ENCODE measurements at regions not wholly inside any gene's neighbourhood (a gene's known extent, or its start where the extent isn't known, plus 50 kb on each side); places are given as distances from the start of the nearest gene placed in this dataset.

- H3K9ac ChIP-seq (ENCODE audit: low read length) = no peak overlapping the region
- no peak overlapping the region for H3K4me2 ChIP-seq (ENCODE audit: low read length)
- H3K4me1 ChIP-seq (ENCODE audit: low read length) = no peaks in the 10 kb centered on the region
- no peaks in the 10 kb centered on the region for H3K36me3 ChIP-seq (replicated peaks; ENCODE audit: low read depth, low read length)
- H3K4me3 ChIP-seq (ENCODE audit: low read length) = no peak overlapping the region
- no peak overlapping the region for H3K27ac ChIP-seq (ENCODE audit: low read length)
- no peak overlapping the region for H2AFZ ChIP-seq (ENCODE audit: low read depth, low read length)
- H4K20me1 ChIP-seq (ENCODE audit: insufficient read depth, low read length) = no peaks in the 10 kb centered on the region
- H3K9me3 ChIP-seq (ENCODE audit: insufficient read depth, low read length) = no peaks in the 10 kb centered on the region
- H3K79me2 ChIP-seq (ENCODE audit: low read length) = no peaks in the 10 kb centered on the region
- no peaks in the 10 kb centered on the region for H3K27me3 ChIP-seq (ENCODE audit: low read depth, low read length)
- TF ChIP-seq CTCF (IDR thresholded peaks at IDR 0.05; ENCODE audit: low read depth, low read length) (no peak), EZH2phosphoT487 (IDR thresholded peaks at IDR 0.05; ENCODE audit: low read depth) (no peak)
These were observed 81.2 kb upstream of the TBL1X start for GRCh38 chrX:9383655-9384054.

GRCh38 chrX:9388450-9388849, 76.4 kb upstream of the TBL1X start:
- Histone ChIP-seq H3K36me3 (replicated peaks; ENCODE audit: low read depth, low read length) (no peaks in the 10 kb centered on the region), H3K9ac (ENCODE audit: low read length) (no peak overlapping the region), H3K27me3 (ENCODE audit: low read depth, low read length) (no peaks in the 10 kb centered on the region), H3K4me2 (ENCODE audit: low read length) (no peak overlapping the region), H3K4me3 (ENCODE audit: low read length) (no peak overlapping the region), H3K4me1 (ENCODE audit: low read length) (no peaks in the 10 kb centered on the region), H2AFZ (ENCODE audit: low read depth, low read length) (no peak overlapping the region), H3K79me2 (ENCODE audit: low read length) (no peaks in the 10 kb centered on the region), H3K27ac (ENCODE audit: low read length) (no peak overlapping the region), H4K20me1 (ENCODE audit: insufficient read depth, low read length) (no peaks in the 10 kb centered on the region), H3K9me3 (ENCODE audit: insufficient read depth, low read length) (no peaks in the 10 kb centered on the region)
- TF ChIP-seq CTCF (IDR thresholded peaks at IDR 0.05; ENCODE audit: low read depth, low read length) = no peak
- TF ChIP-seq EZH2phosphoT487 (IDR thresholded peaks at IDR 0.05; ENCODE audit: low read depth) = no peak

- no peaks in the 10 kb centered on the region for H3K9me3 ChIP-seq (ENCODE audit: insufficient read depth, low read length)
These were observed 74.7 kb upstream of the TBL1X start for GRCh38 chrX:9390121-9390520.

GRCh38 chrX:9390693-9391368, 74.0 kb upstream of the TBL1X start:
- no peaks in the 10 kb centered on the region for H3K27me3 ChIP-seq (ENCODE audit: low read depth, low read length)
- H3K27ac ChIP-seq (ENCODE audit: low read length) = no peak overlapping the region
- H3K79me2 ChIP-seq (ENCODE audit: low read length) = no peaks in the 10 kb centered on the region
- H3K9me3 ChIP-seq (ENCODE audit: insufficient read depth, low read length) = no peaks in the 10 kb centered on the region
- no peak overlapping the region for H3K4me3 ChIP-seq (ENCODE audit: low read length)
- H3K4me2 ChIP-seq (ENCODE audit: low read length) = no peak overlapping the region
- H3K4me1 ChIP-seq (ENCODE audit: low read length) = no peaks in the 10 kb centered on the region
- no peaks in the 10 kb centered on the region for H4K20me1 ChIP-seq (ENCODE audit: insufficient read depth, low read length)
- H3K9ac ChIP-seq (ENCODE audit: low read length) = no peak overlapping the region
- no peak overlapping the region for H2AFZ ChIP-seq (ENCODE audit: low read depth, low read length)
- TF ChIP-seq EZH2phosphoT487 (IDR thresholded peaks at IDR 0.05; ENCODE audit: low read depth) = no peak
- TF ChIP-seq CTCF (IDR thresholded peaks at IDR 0.05; ENCODE audit: low read depth, low read length) = no peak
- H3K36me3 ChIP-seq (replicated peaks; ENCODE audit: low read depth, low read length) = no peaks in the 10 kb centered on the region

More at GRCh38 chrX:9390121-9390520, 74.7 kb upstream of the TBL1X start:
- Histone ChIP-seq H3K27ac (ENCODE audit: low read length) (no peak overlapping the region), H3K4me3 (ENCODE audit: low read length) (no peak overlapping the region), H3K79me2 (ENCODE audit: low read length) (no peaks in the 10 kb centered on the region), H3K4me2 (ENCODE audit: low read length) (no peak overlapping the region), H4K20me1 (ENCODE audit: insufficient read depth, low read length) (no peaks in the 10 kb centered on the region), H3K4me1 (ENCODE audit: low read length) (no peaks in the 10 kb centered on the region), H3K9ac (ENCODE audit: low read length) (no peak overlapping the region), H3K27me3 (ENCODE audit: low read depth, low read length) (no peaks in the 10 kb centered on the region), H3K36me3 (replicated peaks; ENCODE audit: low read depth, low read length) (no peaks in the 10 kb centered on the region), H2AFZ (ENCODE audit: low read depth, low read length) (no peak overlapping the region)
- no peak for TF ChIP-seq CTCF (IDR thresholded peaks at IDR 0.05; ENCODE audit: low read depth, low read length)
